H1 (cell line): ENCODE measurements at regions not wholly inside any gene's neighbourhood (a gene's known extent, or its start where the extent isn't known, plus 50 kb on each side); places are given as distances from the start of the nearest gene placed in this dataset.

Experiments used
- EGR1 ChIP-seq: IDR thresholded peaks from 2 replicates; pipeline ENCODE4 v1.6.1; 2011; ENCODE audit warnings: low read depth, low read length, borderline replicate concordance
- FOSL1 ChIP-seq: IDR thresholded peaks from 2 replicates; pipeline ENCODE4 v1.6.1; 2011; ENCODE audit warnings: mild to moderate bottlenecking, low read depth, low read length, moderate library complexity; ENCODE audit not compliant: insufficient read depth
- RFX5 ChIP-seq: IDR thresholded peaks from 2 replicates; pipeline ENCODE4 v1.6.1; 2011; ENCODE audit warnings: low read depth, low read length, improper control_type of control experiment, borderline replicate concordance
- TF ChIP-seq, protein P1 (sequence below): IDR thresholded peaks from 2 replicates; pipeline ENCODE4 v1.6.1; 2012; ENCODE audit warnings: inconsistent platforms

- no peak for TF ChIP-seq EGR1
- TF ChIP-seq, protein P1, sequence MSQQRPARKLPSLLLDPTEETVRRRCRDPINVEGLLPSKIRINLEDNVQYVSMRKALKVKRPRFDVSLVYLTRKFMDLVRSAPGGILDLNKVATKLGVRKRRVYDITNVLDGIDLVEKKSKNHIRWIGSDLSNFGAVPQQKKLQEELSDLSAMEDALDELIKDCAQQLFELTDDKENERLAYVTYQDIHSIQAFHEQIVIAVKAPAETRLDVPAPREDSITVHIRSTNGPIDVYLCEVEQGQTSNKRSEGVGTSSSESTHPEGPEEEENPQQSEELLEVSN, result no peak
- TF ChIP-seq FOSL1, result no peak
- TF ChIP-seq RFX5, result no peak
Measured at GRCh38 chr7:113175525-113176104, 57.3 kb upstream of the SMIM30 start (continued).
